ENCODE measurements at regions not wholly inside any gene's neighbourhood (a gene's known extent, or its start where the extent isn't known, plus 50 kb on each side); places are given as distances from the start of the nearest gene placed in this dataset.

- no TSS peak for BruUV-seq (replicated peaks)
- no peak for TF ChIP-seq EZH2 (IDR thresholded peaks at IDR 0.05; ENCODE audit: borderline replicate concordance, control insufficient read depth, low read depth, low read length)
- no peak for TF ChIP-seq TCF7 (IDR thresholded peaks at IDR 0.05; ENCODE audit: borderline replicate concordance)
- TF ChIP-seq CBFB (IDR thresholded peaks at IDR 0.05; ENCODE audit: low read depth), result no peak
- no peak for TF ChIP-seq ZNF217 (IDR thresholded peaks at IDR 0.05)
- no peak for TF ChIP-seq POU2F2 (IDR thresholded peaks at IDR 0.05; ENCODE audit: borderline replicate concordance, low read depth, low read length)
- no peak for TF ChIP-seq ZNF274 (IDR thresholded peaks at IDR 0.05; ENCODE audit: insufficient read depth, insufficient read length)
- TF ChIP-seq ZNF687 (IDR thresholded peaks at IDR 0.05), result no peak
- TF ChIP-seq NBN (IDR thresholded peaks at IDR 0.05), result no peak
- no peak for TF ChIP-seq EED (IDR thresholded peaks at IDR 0.05; ENCODE audit: low read depth)
- FAIRE-seq, result no peak
Measured at GRCh38 chr2:66948234-66948633, 448.9 kb upstream of the ETAA1 start.

More at GRCh38 chr2:66948234-66948633, 448.9 kb upstream of the ETAA1 start:
- in situ Hi-C loops (cut with MboI), result no loop called here
- no peaks in the 10 kb centered on the region for H3K4me1 ChIP-seq (ENCODE audit: control insufficient read depth, insufficient read depth, low read length)
- H3K27ac ChIP-seq (ENCODE audit: control insufficient read depth, insufficient read depth), result no peak overlapping the region
- no peak for ATAC-seq
- H3K9ac ChIP-seq (ENCODE audit: control insufficient read depth, insufficient read depth, low read length), result no peak overlapping the region
- POLR2A ChIA-PET, result no interaction called here
- H3K4me2 ChIP-seq (ENCODE audit: control insufficient read depth, insufficient read depth), result no peak overlapping the region
- H3K36me3 ChIP-seq (ENCODE audit: control insufficient read depth in 2 of 2, insufficient read depth in 2 of 2, low read length in 1 of 2), result no peaks in the 10 kb centered on the region
- H3K79me2 ChIP-seq (ENCODE audit: control insufficient read depth, insufficient read depth, low read length), result no peaks in the 10 kb centered on the region
- 2% methylated on average over 3 of the region's 3 CpGs for WGBS (ENCODE audit: insufficient coverage, insufficient replicate concordance, low lambda C conversion rate, missing lambda C conversion rate)
- H3K4me3 ChIP-seq, result no peak overlapping the region
- intact Hi-C loops (cut with micrococcal nuclease; ENCODE audit: unreplicated experiment), result no loop called here
- H3K9me3 ChIP-seq (replicated peaks; ENCODE audit: control insufficient read depth, insufficient read depth, low read length), result no peaks in the 10 kb centered on the region
- no peak for DNase-seq (ENCODE audit: low read depth, low spot score)
- H3K27me3 ChIP-seq (replicated peaks in 1 of 2; ENCODE audit: control insufficient read depth in 2 of 2, insufficient read depth in 2 of 2, low read length in 1 of 2), result no peaks in the 10 kb centered on the region
- no peaks in the 10 kb centered on the region for H4K20me1 ChIP-seq (ENCODE audit: control insufficient read depth, insufficient read depth)
- H2AFZ ChIP-seq (ENCODE audit: control insufficient read depth, low read depth, low read length), result no peak overlapping the region
- CTCF ChIA-PET, result no interaction called here
- RAD21 ChIA-PET (ENCODE audit: unreplicated experiment), result no interaction called here
- SMC1A ChIA-PET (ENCODE audit: uncharacterized antibody, unreplicated experiment), result interaction anchor here (1.3 kb wide), 1 partner anchor 11 kb away, joined by 3 read pairs; no protein-coding TSS in a partner anchor

Measured in GM12878 (cell line).